ENCODE measurements at regions not wholly inside any gene's neighbourhood (a gene's known extent, or its start where the extent isn't known, plus 50 kb on each side); places are given as distances from the start of the nearest gene placed in this dataset.

- TF ChIP-seq ZNF425 (CRISPR knock-in tag; conservative IDR thresholded peaks at IDR 0.05) (no peak), ATF2 (CRISPR knock-in tag; IDR thresholded peaks at IDR 0.05; ENCODE audit: borderline replicate concordance, low read depth) (no peak)
These were observed 127.7 kb upstream of the KAZN start (continued) for GRCh38 chr1:14470802-14471201.

- Mint-ChIP-seq H3K4me3 (no peak overlapping the region), H3K27me3 (ENCODE audit: low read depth) (peaks cover 32% of the 10 kb centered on the region), H3K27ac (no peak overlapping the region), H3K36me3 (no peaks in the 10 kb centered on the region), H3K4me1 (no peaks in the 10 kb centered on the region), H3K9me3 (no peaks in the 10 kb centered on the region)
- CTCF ChIA-PET: no interaction called here
- DNase-seq (ENCODE audit: low spot score): no peak
- TF ChIP-seq PRDM15 (CRISPR knock-in tag; IDR thresholded peaks at IDR 0.05): no peak
- no peak for TF ChIP-seq ZBTB21 (CRISPR knock-in tag; IDR thresholded peaks at IDR 0.05; ENCODE audit: borderline replicate concordance)
- no peak for TF ChIP-seq NFE2L1 (CRISPR knock-in tag; IDR thresholded peaks at IDR 0.05)
- no peak for TF ChIP-seq SOX15 (CRISPR knock-in tag; IDR thresholded peaks at IDR 0.05)
- TF ChIP-seq ZNF219 (CRISPR knock-in tag; IDR thresholded peaks at IDR 0.05; ENCODE audit: borderline replicate concordance): no peak
- no peak for TF ChIP-seq TCF7 (CRISPR knock-in tag; IDR thresholded peaks at IDR 0.05; ENCODE audit: low read depth)
- no peak for TF ChIP-seq RORB (CRISPR knock-in tag; IDR thresholded peaks at IDR 0.05)
- no peak for TF ChIP-seq CREB1 (CRISPR knock-in tag; IDR thresholded peaks at IDR 0.05)
- TF ChIP-seq ATF3 (CRISPR knock-in tag; conservative IDR thresholded peaks at IDR 0.05): no peak
- TF ChIP-seq ZNF317 (CRISPR knock-in tag; IDR thresholded peaks at IDR 0.05; ENCODE audit: borderline replicate concordance, low read depth): no peak
- no peak for TF ChIP-seq EMX1 (CRISPR knock-in tag; IDR thresholded peaks at IDR 0.05)
- TF ChIP-seq E2F5 (CRISPR knock-in tag; IDR thresholded peaks at IDR 0.05): no peak
- TF ChIP-seq JAZF1 (CRISPR knock-in tag; IDR thresholded peaks at IDR 0.05): no peak
- no peak for TF ChIP-seq ZNF232 (CRISPR knock-in tag; IDR thresholded peaks at IDR 0.05)
- POLR2A ChIA-PET: no interaction called here
- no peak for ATAC-seq
These were observed 123.6 kb upstream of the KAZN start for GRCh38 chr1:14474856-14475255.
